M059J (cell line): ENCODE measurements at regions not wholly inside any gene's neighbourhood (a gene's known extent, or its start where the extent isn't known, plus 50 kb on each side); places are given as distances from the start of the nearest gene placed in this dataset.

Experiments
- DNase-seq: peaks from one replicate; pipeline ENCODE4 v3.0.0-alpha.2; 2012; ENCODE audit warnings: low read depth

GRCh38 chr2:59080451-59081181, 839.5 kb upstream of the FANCL start:
- no peak for DNase-seq

GRCh38 chr2:59077981-59078531, 836.9 kb upstream of the FANCL start:
- no peak for DNase-seq

GRCh38 chr2:59077026-59077725, 836.1 kb upstream of the FANCL start:
- DNase-seq = no peak

GRCh38 chr2:59076079-59076619, 835.0 kb upstream of the FANCL start:
- no peak for DNase-seq

GRCh38 chr2:59074071-59074470, 832.9 kb upstream of the FANCL start:
- DNase-seq = no peak

GRCh38 chr2:59073286-59073685, 832.2 kb upstream of the FANCL start:
- DNase-seq = no peak

GRCh38 chr2:59068255-59068654, 827.1 kb upstream of the FANCL start:
- no peak for DNase-seq

- no peak for DNase-seq
Measured at GRCh38 chr2:59066787-59067399, 825.8 kb upstream of the FANCL start.

- no peak for DNase-seq
Measured at GRCh38 chr2:59047373-59047995, 806.4 kb upstream of the FANCL start.

GRCh38 chr2:59046401-59047372, 805.6 kb upstream of the FANCL start:
- DNase-seq = no peak

GRCh38 chr2:59044736-59045135, 803.6 kb upstream of the FANCL start:
- DNase-seq = no peak

- no peak for DNase-seq
Measured at GRCh38 chr2:59041139-59041538, 800.0 kb upstream of the FANCL start.

GRCh38 chr2:59034837-59035236, 793.7 kb upstream of the FANCL start:
- no peak for DNase-seq

- no peak for DNase-seq
Measured at GRCh38 chr2:59034106-59034505, 793.0 kb upstream of the FANCL start.

GRCh38 chr2:59033661-59034060, 792.5 kb upstream of the FANCL start:
- no peak for DNase-seq

GRCh38 chr2:59032499-59032898, 791.4 kb upstream of the FANCL start:
- no peak for DNase-seq

GRCh38 chr2:59029058-59029457, 787.9 kb upstream of the FANCL start:
- no peak for DNase-seq

GRCh38 chr2:59027320-59027719, 786.2 kb upstream of the FANCL start:
- no peak for DNase-seq

- DNase-seq = peak; percentile 1
Measured at GRCh38 chr2:59025157-59025757, 784.1 kb upstream of the FANCL start.

GRCh38 chr2:59021786-59022185, 780.7 kb upstream of the FANCL start:
- DNase-seq = no peak
